Large intestine (tissue), 3 donors: ENCODE measurements at regions not wholly inside any gene's neighbourhood (a gene's known extent, or its start where the extent isn't known, plus 50 kb on each side); places are given as distances from the start of the nearest gene placed in this dataset.

ENCODE experiments used
- DNase-seq, 2 donors: peaks; one replicate each; pipeline versions ENCODE4 v3.0.0 to v3.0.0-alpha.2; 2013
- H3K27ac ChIP-seq: one replicate; pipeline ENCODE4 v1.5.1; 2013; ENCODE audit warnings: low read length
- H3K27me3 ChIP-seq: 2 replicates; pipeline ENCODE4 v1.6.1; 2013; ENCODE audit warnings: low read length; ENCODE audit not compliant: control insufficient read depth, insufficient read depth
- H3K36me3 ChIP-seq: 2 replicates; pipeline ENCODE4 v1.6.1; 2013; ENCODE audit warnings: low read length; ENCODE audit not compliant: control insufficient read depth, insufficient read depth
- H3K4me1 ChIP-seq: one replicate; pipeline ENCODE4 v1.6.1; 2013; ENCODE audit warnings: low read length; ENCODE audit not compliant: control insufficient read depth, insufficient read depth
- H3K4me3 ChIP-seq: one replicate; pipeline ENCODE4 v1.5.1; 2013; ENCODE audit warnings: low read length
- H3K9me3 ChIP-seq: one replicate; pipeline ENCODE4 v1.6.1; 2013; ENCODE audit warnings: mild to moderate bottlenecking, low read depth, low read length, moderate library complexity; ENCODE audit not compliant: control insufficient read depth
- whole genome bisulfite sequencing: methylation state at CpG from one replicate; pipeline ENCODE4 v1.1.5; 2013; ENCODE audit warnings: low lambda C conversion rate; ENCODE audit not compliant: insufficient coverage; 5-methylcytosine and 5-hydroxymethylcytosine counted together

- Histone ChIP-seq H3K9me3 (peaks cover 7% of the 10 kb centered on the region), H3K27me3 (no peaks in the 10 kb centered on the region), H3K36me3 (no peaks in the 10 kb centered on the region), H3K4me3 (no peak overlapping the region), H3K4me1 (no peaks in the 10 kb centered on the region), H3K27ac (no peak overlapping the region)
- no peak for DNase-seq
- WGBS: 83% methylated on average over 1 of the region's 4 CpGs
Observed at GRCh38 chr16:35741546-35741945, 2282.1 kb downstream of the TP53TG3F start.

- Histone ChIP-seq H3K36me3 (no peaks in the 10 kb centered on the region), H3K4me3 (no peak overlapping the region), H3K4me1 (no peaks in the 10 kb centered on the region), H3K27ac (no peak overlapping the region), H3K27me3 (no peaks in the 10 kb centered on the region), H3K9me3 (peaks cover 22% of the 10 kb centered on the region)
- no CpG with 5 or more reads among the region's 5 CpGs for WGBS
- no peak for DNase-seq
Observed at GRCh38 chr16:35743101-35743692, 2283.8 kb downstream of the TP53TG3F start.

- DNase-seq: no peak
- 83% methylated on average over 1 of the region's 4 CpGs for WGBS
- Histone ChIP-seq H3K27ac (no peak overlapping the region), H3K9me3 (peaks cover 26% of the 10 kb centered on the region), H3K27me3 (no peaks in the 10 kb centered on the region), H3K4me1 (no peaks in the 10 kb centered on the region), H3K36me3 (no peaks in the 10 kb centered on the region), H3K4me3 (no peak overlapping the region)
Observed at GRCh38 chr16:35744084-35744483, 2284.7 kb downstream of the TP53TG3F start.

GRCh38 chr16:35744726-35745125, 2285.3 kb downstream of the TP53TG3F start:
- Histone ChIP-seq H3K27ac (no peak overlapping the region), H3K4me1 (no peaks in the 10 kb centered on the region), H3K9me3 (peaks cover 33% of the 10 kb centered on the region), H3K36me3 (no peaks in the 10 kb centered on the region), H3K4me3 (no peak overlapping the region), H3K27me3 (no peaks in the 10 kb centered on the region)
- no peak for DNase-seq
- no CpG with 5 or more reads among the region's 4 CpGs for WGBS

GRCh38 chr16:35745191-35745590, 2285.8 kb downstream of the TP53TG3F start:
- H3K9me3 ChIP-seq: peaks cover 37% of the 10 kb centered on the region
- H3K4me3 ChIP-seq: no peak overlapping the region
- no peak for DNase-seq

GRCh38 chr16:35745821-35746248, 2286.4 kb downstream of the TP53TG3F start:
- Histone ChIP-seq H3K36me3 (no peaks in the 10 kb centered on the region), H3K4me1 (no peaks in the 10 kb centered on the region), H3K27ac (no peak overlapping the region), H3K9me3 (peaks cover 42% of the 10 kb centered on the region), H3K4me3 (no peak overlapping the region), H3K27me3 (no peaks in the 10 kb centered on the region)
- WGBS: 80% methylated on average over 1 of the region's 9 CpGs
- no peak for DNase-seq

More at GRCh38 chr16:35745191-35745590, 2285.8 kb downstream of the TP53TG3F start:
- no peaks in the 10 kb centered on the region for H3K27me3 ChIP-seq
- no peak overlapping the region for H3K27ac ChIP-seq
- 67% methylated on average over 1 of the region's 3 CpGs for WGBS
- H3K36me3 ChIP-seq: no peaks in the 10 kb centered on the region
- H3K4me1 ChIP-seq: no peaks in the 10 kb centered on the region

- WGBS: no CpG with 5 or more reads among the region's 17 CpGs
Observed at GRCh38 chr16:35746281-35746962, 2287.0 kb downstream of the TP53TG3F start.

GRCh38 chr16:35746963-35747657, 2287.7 kb downstream of the TP53TG3F start:
- Histone ChIP-seq H3K27ac (no peak overlapping the region), H3K27me3 (no peaks in the 10 kb centered on the region), H3K4me1 (no peaks in the 10 kb centered on the region), H3K4me3 (no peak overlapping the region), H3K9me3 (peaks cover 54% of the 10 kb centered on the region), H3K36me3 (no peaks in the 10 kb centered on the region)
- DNase-seq: no peak
- WGBS: 92% methylated on average over 4 of the region's 18 CpGs

More at GRCh38 chr16:35746281-35746962, 2287.0 kb downstream of the TP53TG3F start:
- DNase-seq: no peak
- Histone ChIP-seq H3K4me3 (no peak overlapping the region), H3K9me3 (peaks cover 47% of the 10 kb centered on the region), H3K27me3 (no peaks in the 10 kb centered on the region), H3K27ac (no peak overlapping the region), H3K36me3 (no peaks in the 10 kb centered on the region), H3K4me1 (no peaks in the 10 kb centered on the region)

- Histone ChIP-seq H3K9me3 (peaks cover 60% of the 10 kb centered on the region), H3K27ac (no peak overlapping the region), H3K4me1 (no peaks in the 10 kb centered on the region), H3K27me3 (no peaks in the 10 kb centered on the region), H3K4me3 (no peak overlapping the region), H3K36me3 (no peaks in the 10 kb centered on the region)
- no peak for DNase-seq
- WGBS: 71% methylated on average over 1 of the region's 17 CpGs
Observed at GRCh38 chr16:35747658-35748455, 2288.4 kb downstream of the TP53TG3F start.

- no peak overlapping the region for H3K27ac ChIP-seq
- H3K27me3 ChIP-seq: no peaks in the 10 kb centered on the region
- no CpG with 5 or more reads among the region's 24 CpGs for WGBS
- no peaks in the 10 kb centered on the region for H3K4me1 ChIP-seq
- peaks cover 65% of the 10 kb centered on the region for H3K9me3 ChIP-seq
- DNase-seq: no peak
- no peaks in the 10 kb centered on the region for H3K36me3 ChIP-seq
- no peak overlapping the region for H3K4me3 ChIP-seq
Observed at GRCh38 chr16:35748621-35749252, 2289.3 kb downstream of the TP53TG3F start.
